ENCODE measurements at regions not wholly inside any gene's neighbourhood (a gene's known extent, or its start where the extent isn't known, plus 50 kb on each side); places are given as distances from the start of the nearest gene placed in this dataset.

DNA sequence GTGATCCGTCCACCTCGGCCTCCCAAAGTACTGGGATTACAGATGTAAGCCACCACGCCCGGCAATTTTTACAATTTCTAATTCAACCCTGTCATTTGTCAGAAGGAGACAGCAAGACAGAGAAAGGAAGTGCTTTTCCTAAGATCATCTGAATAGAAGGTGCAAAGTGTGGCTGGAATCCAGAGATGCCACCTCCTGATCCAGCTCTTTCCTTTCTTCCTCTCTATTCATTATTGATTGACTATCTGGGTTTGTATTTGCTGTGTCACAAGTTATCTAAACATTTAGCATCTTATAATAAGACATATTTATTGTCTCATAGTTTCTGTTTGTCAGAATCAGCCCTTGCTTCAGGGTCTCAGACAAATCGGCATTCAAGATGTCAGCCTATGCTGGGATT, 217.7 kb downstream of the BCAS1 start:
- TF ChIP-seq RAD21 (IDR thresholded peaks at IDR 0.05; ENCODE audit: low read depth), result no peak
- no peak for TF ChIP-seq REST (IDR thresholded peaks at IDR 0.05; ENCODE audit: low read depth)
- TF ChIP-seq ZBTB7A (IDR thresholded peaks at IDR 0.05; ENCODE audit: low read depth), result no peak
- TF ChIP-seq TCF12 (IDR thresholded peaks at IDR 0.05; ENCODE audit: low read depth), result no peak
- no peak for TF ChIP-seq FOXM1 (IDR thresholded peaks at IDR 0.05; ENCODE audit: borderline replicate concordance, low read depth)
- TF ChIP-seq, protein P1, sequence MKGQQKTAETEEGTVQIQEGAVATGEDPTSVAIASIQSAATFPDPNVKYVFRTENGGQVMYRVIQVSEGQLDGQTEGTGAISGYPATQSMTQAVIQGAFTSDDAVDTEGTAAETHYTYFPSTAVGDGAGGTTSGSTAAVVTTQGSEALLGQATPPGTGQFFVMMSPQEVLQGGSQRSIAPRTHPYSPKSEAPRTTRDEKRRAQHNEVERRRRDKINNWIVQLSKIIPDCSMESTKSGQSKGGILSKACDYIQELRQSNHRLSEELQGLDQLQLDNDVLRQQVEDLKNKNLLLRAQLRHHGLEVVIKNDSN (IDR thresholded peaks at IDR 0.05), result no peak
- TF ChIP-seq NFIC (IDR thresholded peaks at IDR 0.05), result no peak

- TF ChIP-seq TEAD4 (IDR thresholded peaks at IDR 0.05) (no peak), EGR1 (IDR thresholded peaks at IDR 0.05) (no peak), RAD21 (IDR thresholded peaks at IDR 0.05; ENCODE audit: low read depth) (no peak), NFIC (IDR thresholded peaks at IDR 0.05) (no peak), CREB1 (IDR thresholded peaks at IDR 0.05; ENCODE audit: low read depth) (no peak), TCF12 (IDR thresholded peaks at IDR 0.05; ENCODE audit: low read depth) (no peak), FOXM1 (IDR thresholded peaks at IDR 0.05; ENCODE audit: borderline replicate concordance, low read depth) (no peak), REST (IDR thresholded peaks at IDR 0.05; ENCODE audit: low read depth) (no peak), ZBTB7A (IDR thresholded peaks at IDR 0.05; ENCODE audit: low read depth) (no peak), CEBPB (IDR thresholded peaks at IDR 0.05) (no peak), EP300 (IDR thresholded peaks at IDR 0.05; ENCODE audit: borderline replicate concordance) (no peak), TAF1 (IDR thresholded peaks at IDR 0.05; ENCODE audit: low read depth) (no peak), YY1 (IDR thresholded peaks at IDR 0.05; ENCODE audit: low read depth) (no peak)
- TF ChIP-seq, protein P1 (IDR thresholded peaks at IDR 0.05), result no peak
- TF ChIP-seq, protein P2, sequence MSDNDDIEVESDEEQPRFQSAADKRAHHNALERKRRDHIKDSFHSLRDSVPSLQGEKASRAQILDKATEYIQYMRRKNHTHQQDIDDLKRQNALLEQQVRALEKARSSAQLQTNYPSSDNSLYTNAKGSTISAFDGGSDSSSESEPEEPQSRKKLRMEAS (IDR thresholded peaks at IDR 0.05), result no peak
These were observed 218.4 kb downstream of the BCAS1 start for GRCh38 chr20:53852014-53852413.

- TF ChIP-seq TAF1 (IDR thresholded peaks at IDR 0.05; ENCODE audit: low read depth) (no peak), NFIC (IDR thresholded peaks at IDR 0.05) (no peak), RAD21 (IDR thresholded peaks at IDR 0.05; ENCODE audit: low read depth) (no peak), EGR1 (IDR thresholded peaks at IDR 0.05) (no peak), ZBTB7A (IDR thresholded peaks at IDR 0.05; ENCODE audit: low read depth) (no peak), TCF12 (IDR thresholded peaks at IDR 0.05; ENCODE audit: low read depth) (no peak), CREB1 (IDR thresholded peaks at IDR 0.05; ENCODE audit: low read depth) (no peak), EP300 (IDR thresholded peaks at IDR 0.05; ENCODE audit: borderline replicate concordance) (no peak), TEAD4 (IDR thresholded peaks at IDR 0.05) (no peak), YY1 (IDR thresholded peaks at IDR 0.05; ENCODE audit: low read depth) (no peak), CEBPB (IDR thresholded peaks at IDR 0.05) (no peak), FOXM1 (IDR thresholded peaks at IDR 0.05; ENCODE audit: borderline replicate concordance, low read depth) (no peak), REST (IDR thresholded peaks at IDR 0.05; ENCODE audit: low read depth) (no peak)
- TF ChIP-seq, protein P1 (IDR thresholded peaks at IDR 0.05), result no peak
- TF ChIP-seq, protein P2 (IDR thresholded peaks at IDR 0.05), result no peak
These were observed 220.1 kb downstream of the BCAS1 start for GRCh38 chr20:53850319-53850718.

- TF ChIP-seq TCF12 (IDR thresholded peaks at IDR 0.05; ENCODE audit: low read depth), result no peak
- TF ChIP-seq EP300 (IDR thresholded peaks at IDR 0.05; ENCODE audit: borderline replicate concordance), result no peak
- TF ChIP-seq CEBPB (IDR thresholded peaks at IDR 0.05), result no peak
- no peak for TF ChIP-seq REST (IDR thresholded peaks at IDR 0.05; ENCODE audit: low read depth)
- no peak for TF ChIP-seq EGR1 (IDR thresholded peaks at IDR 0.05)
- TF ChIP-seq YY1 (IDR thresholded peaks at IDR 0.05; ENCODE audit: low read depth), result no peak
- no peak for TF ChIP-seq ZBTB7A (IDR thresholded peaks at IDR 0.05; ENCODE audit: low read depth)
- no peak for TF ChIP-seq TEAD4 (IDR thresholded peaks at IDR 0.05)
- TF ChIP-seq NFIC (IDR thresholded peaks at IDR 0.05), result no peak
- TF ChIP-seq, protein P2 (IDR thresholded peaks at IDR 0.05), result no peak
- TF ChIP-seq, protein P1 (IDR thresholded peaks at IDR 0.05), result no peak
- no peak for TF ChIP-seq TAF1 (IDR thresholded peaks at IDR 0.05; ENCODE audit: low read depth)
- no peak for TF ChIP-seq FOXM1 (IDR thresholded peaks at IDR 0.05; ENCODE audit: borderline replicate concordance, low read depth)
- no peak for TF ChIP-seq CREB1 (IDR thresholded peaks at IDR 0.05; ENCODE audit: low read depth)
- TF ChIP-seq RAD21 (IDR thresholded peaks at IDR 0.05; ENCODE audit: low read depth), result no peak
These were observed 220.8 kb downstream of the BCAS1 start for GRCh38 chr20:53849471-53850059.

All from Ishikawa (cell line).